ENCODE measurements at regions not wholly inside any gene's neighbourhood (a gene's known extent, or its start where the extent isn't known, plus 50 kb on each side); places are given as distances from the start of the nearest gene placed in this dataset.

DNA sequence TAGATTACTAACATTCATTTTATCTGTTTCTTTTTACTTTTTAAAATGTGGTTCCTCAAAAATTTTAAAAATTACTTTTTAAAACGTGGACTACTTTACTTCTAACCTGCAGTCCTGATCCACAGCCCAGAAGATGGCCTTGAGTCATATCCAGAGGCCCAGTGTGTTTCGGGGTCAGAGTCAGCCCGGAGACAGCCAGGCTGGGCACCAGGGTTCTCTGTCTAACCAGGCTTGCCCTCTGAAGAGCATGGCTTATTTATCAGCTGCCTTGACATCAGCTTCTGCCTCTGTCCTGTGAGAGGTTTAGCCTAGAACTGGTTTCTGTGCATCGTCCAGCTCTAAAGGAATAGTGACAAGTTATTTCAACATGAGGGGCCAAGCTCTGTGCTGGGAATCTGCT lies 332.0 kb downstream of the FGF9 start:
- TF ChIP-seq POLR2A (IDR thresholded peaks at IDR 0.05; ENCODE audit: extremely low read depth, insufficient read length) (no peak), CTCF (IDR thresholded peaks at IDR 0.05; ENCODE audit: low read depth, low read length) (no peak), MYC (IDR thresholded peaks at IDR 0.05; ENCODE audit: low read depth, low read length) (no peak)
